Common myeloid progenitor, CD34-positive (primary cell): ENCODE measurements at regions not wholly inside any gene's neighbourhood (a gene's known extent, or its start where the extent isn't known, plus 50 kb on each side); places are given as distances from the start of the nearest gene placed in this dataset.
A peak's percentile ranks its signal among the peaks of the same experiment; 100 is the strongest.

Experiments
- CTCF ChIA-PET: fragments of 350-600 bp; sonication (Branson Sonifier 250); formaldehyde crosslinking; loops from one replicate; lab custom pipeline; 2021; ENCODE audit warnings: antibody characterized with exemption; lab: Charles Lee
- POLR2A ChIA-PET: fragments of 350-600 bp; sonication (Branson Sonifier 250); formaldehyde crosslinking; loops from one replicate; lab custom pipeline; 2021; ENCODE audit warnings: antibody characterized with exemption; lab: Charles Lee
- DNase-seq, 3 donors: peaks; one replicate each; pipeline versions ENCODE4 v3.0.0 to v3.0.0-alpha.2; 2013
- H3K27ac ChIP-seq, 2 experiments: 1 replicate in 1 of 2; 2 replicates in 1 of 2; pipeline ENCODE4 v1.7.0; 2013; ENCODE audit warnings: inconsistent platforms in 2 of 2, low read length in 2 of 2, mild to moderate bottlenecking in 2 of 2, low read depth in 1 of 2, moderate library complexity in 1 of 2; ENCODE audit not compliant: severe bottlenecking in 2 of 2, insufficient read depth in 1 of 2, poor library complexity in 1 of 2
- H3K27me3 ChIP-seq, 5 experiments: replicated peaks in 2 of 5; 1 replicate in 3 of 5; 2 replicates in 2 of 5; pipeline versions ENCODE4 v1.6.1 to v1.7.0; 2013; ENCODE audit warnings: low read length in 4 of 5, mild to moderate bottlenecking in 2 of 5, moderate library complexity in 2 of 5, inconsistent platforms in 1 of 5; ENCODE audit not compliant: insufficient read depth in 5 of 5, control insufficient read depth in 4 of 5
- H3K36me3 ChIP-seq, 4 experiments: 1 replicate in 2 of 4; 2 replicates in 2 of 4; pipeline versions ENCODE4 v1.6.1 to v1.7.0; 2013; ENCODE audit warnings: low read length in 3 of 4, control low read depth in 1 of 4, mild to moderate bottlenecking in 1 of 4; ENCODE audit not compliant: control insufficient read depth in 4 of 4, insufficient read depth in 4 of 4
- H3K4me1 ChIP-seq, 4 experiments: 1 replicate in 3 of 4; 2 replicates in 1 of 4; pipeline versions ENCODE4 v1.6.1 to v1.7.1; 2013; ENCODE audit warnings: low read length in 3 of 4, mild to moderate bottlenecking in 3 of 4, control low read depth in 1 of 4, inconsistent platforms in 1 of 4, moderate library complexity in 1 of 4; ENCODE audit not compliant: control insufficient read depth in 4 of 4, insufficient read depth in 4 of 4; ENCODE audit errors: control extremely low read depth in 1 of 4
- H3K4me3 ChIP-seq, 7 experiments: 1 replicate in 4 of 7; 2 replicates in 3 of 7; pipeline versions ENCODE4 v1.5.1 to v1.7.0; 2013; ENCODE audit warnings: mild to moderate bottlenecking in 7 of 7, low read length in 6 of 7, moderate library complexity in 6 of 7, inconsistent platforms in 2 of 7, low read depth in 2 of 7, control low read depth in 1 of 7; ENCODE audit not compliant: insufficient read depth in 4 of 7, control insufficient read depth in 1 of 7; ENCODE audit errors: extremely low read depth in 1 of 7
- H3K9me3 ChIP-seq, 5 experiments: 1 replicate in 4 of 5; 2 replicates in 1 of 5; pipeline versions ENCODE4 v1.6.1 to v1.7.1; 2013; ENCODE audit warnings: low read length in 4 of 5, mild to moderate bottlenecking in 2 of 5, inconsistent platforms in 1 of 5, low read depth in 1 of 5, moderate library complexity in 1 of 5; ENCODE audit not compliant: control insufficient read depth in 4 of 5, insufficient read depth in 2 of 5; ENCODE audit errors: control extremely low read depth in 1 of 5
- WGBS: methylation state at CpG from one replicate; pipeline ENCODE4 v1.1.5; 2013; ENCODE audit not compliant: insufficient coverage; 5-methylcytosine and 5-hydroxymethylcytosine counted together

- Histone ChIP-seq H3K27ac (no peak overlapping the region), H3K4me3 (no peak overlapping the region), H3K9me3 (no peaks in the 10 kb centered on the region), H3K4me1 (no peaks in the 10 kb centered on the region), H3K36me3 (no peaks in the 10 kb centered on the region), H3K27me3 (no peaks in the 10 kb centered on the region)
- DNase-seq = no peak
- WGBS = no CpG with 5 or more reads among the region's 3 CpGs
- POLR2A ChIA-PET = no interaction called here
- CTCF ChIA-PET = no interaction called here
These were observed 806.8 kb upstream of the SLITRK5 start for GRCh38 chr13:86864376-86864775.

- peaks cover 0 to 8% (median 2%) of the 10 kb centered on the region in 4 experiments for H3K4me1 ChIP-seq
- no peak overlapping the region for H3K4me3 ChIP-seq
- H3K9me3 ChIP-seq = no peaks in the 10 kb centered on the region
- CTCF ChIA-PET = interaction anchor here (1.0 to 3.3 kb wide), 10 partner anchors 8 to 405 kb away, joined by 3 to 54 read pairs (median 5); no protein-coding TSS in a partner anchor
- POLR2A ChIA-PET = interaction anchor here (0.6 kb wide), 1 partner anchor 76 kb away, joined by 3 read pairs; no protein-coding TSS in a partner anchor
- H3K27ac ChIP-seq = no peak overlapping the region
- peak; percentile 25 to 71 (median 61) for DNase-seq
- 0% methylated on average over 2 of the region's 2 CpGs for WGBS
- no peaks in the 10 kb centered on the region for H3K36me3 ChIP-seq
- H3K27me3 ChIP-seq = no peaks in the 10 kb centered on the region
These were observed 800.7 kb upstream of the SLITRK5 start for GRCh38 chr13:86870444-86870843.

GRCh38 chr13:86877441-86877840, 793.7 kb upstream of the SLITRK5 start:
- ChIA-PET CTCF (interaction anchor here (0.7 to 0.9 kb wide), 2 partner anchors 392 to 397 kb away, joined by 3 read pairs; no protein-coding TSS in a partner anchor), POLR2A (no interaction called here)
- H3K27me3 ChIP-seq = no peaks in the 10 kb centered on the region
- DNase-seq = peak; percentile 41 to 82 (median 65)
- peaks cover 4 to 26% (median 12%) of the 10 kb centered on the region in 4 experiments for H3K4me1 ChIP-seq
- H3K9me3 ChIP-seq = no peaks in the 10 kb centered on the region
- WGBS = no CpG with 5 or more reads among the region's 1 CpG
- peak overlapping the region; percentile 70 to 89 for H3K27ac ChIP-seq
- no peak overlapping the region for H3K4me3 ChIP-seq
- H3K36me3 ChIP-seq = no peaks in the 10 kb centered on the region

- CTCF ChIA-PET = interaction anchor here (1.7 kb wide), 1 partner anchor 9 kb away, joined by 9 read pairs; no protein-coding TSS in a partner anchor
- no peaks in the 10 kb centered on the region for H3K9me3 ChIP-seq
- DNase-seq = peak in 2 of 3 donors; percentile 28 to 51
- no peak overlapping the region for H3K4me3 ChIP-seq
- no peaks in the 10 kb centered on the region for H3K36me3 ChIP-seq
- H3K27me3 ChIP-seq = no peaks in the 10 kb centered on the region
- no CpG with 5 or more reads among the region's 3 CpGs for WGBS
- H3K27ac ChIP-seq = peak overlapping the region in 1 of 2 experiments; percentile 49
- peaks cover 11 to 34% (median 20%) of the 10 kb centered on the region in 4 experiments for H3K4me1 ChIP-seq
- POLR2A ChIA-PET = interaction anchor here (0.6 kb wide), 1 partner anchor 22 kb away, joined by 3 read pairs; no protein-coding TSS in a partner anchor
These were observed 792.4 kb upstream of the SLITRK5 start for GRCh38 chr13:86878781-86879180.

GRCh38 chr13:86881390-86881789, 789.8 kb upstream of the SLITRK5 start:
- Histone ChIP-seq H3K4me3 (no peak overlapping the region), H3K9me3 (no peaks in the 10 kb centered on the region), H3K36me3 (no peaks in the 10 kb centered on the region), H3K4me1 (peaks cover 18 to 46% (median 24%) of the 10 kb centered on the region in 4 experiments), H3K27me3 (no peaks in the 10 kb centered on the region), H3K27ac (peak overlapping the region; percentile 64 to 97)
- no CpG with 5 or more reads among the region's 2 CpGs for WGBS
- DNase-seq = no peak
- ChIA-PET POLR2A (no interaction called here), CTCF (interaction anchor here (1.0 to 1.9 kb wide), 4 partner anchors 11 to 393 kb away, joined by 3 to 6 read pairs (median 4); no protein-coding TSS in a partner anchor)

GRCh38 chr13:86882107-86882506, 789.1 kb upstream of the SLITRK5 start:
- H3K9me3 ChIP-seq = peaks cover 0 to 2% (median 0%) of the 10 kb centered on the region in 5 experiments
- H3K27ac ChIP-seq = peak overlapping the region; percentile 64 to 97
- H3K36me3 ChIP-seq = no peaks in the 10 kb centered on the region
- ChIA-PET POLR2A (no interaction called here), CTCF (no interaction called here)
- no peaks in the 10 kb centered on the region for H3K27me3 ChIP-seq
- H3K4me3 ChIP-seq = peak overlapping the region in 2 of 7 experiments; percentile 46 to 53
- H3K4me1 ChIP-seq = peaks cover 18 to 46% (median 24%) of the 10 kb centered on the region in 4 experiments
- 47% methylated on average over 4 of the region's 5 CpGs for WGBS
- DNase-seq = peak in 1 of 3 donors; percentile 70

GRCh38 chr13:86882835-86883234, 788.3 kb upstream of the SLITRK5 start:
- H3K4me3 ChIP-seq = peak overlapping the region in 3 of 7 experiments; percentile 9 to 53 (median 45)
- no peaks in the 10 kb centered on the region for H3K36me3 ChIP-seq
- H3K4me1 ChIP-seq = peaks cover 18 to 41% (median 24%) of the 10 kb centered on the region in 4 experiments
- peaks cover 0 to 4% (median 0%) of the 10 kb centered on the region in 5 experiments for H3K9me3 ChIP-seq
- WGBS = 0% methylated on average over 2 of the region's 3 CpGs
- DNase-seq = peak; percentile 95 to 99 (median 98)
- CTCF ChIA-PET = no interaction called here
- H3K27me3 ChIP-seq = no peaks in the 10 kb centered on the region
- POLR2A ChIA-PET = no interaction called here
- H3K27ac ChIP-seq = peak overlapping the region; percentile 95 to 97
